ENCODE measurements at regions not wholly inside any gene's neighbourhood (a gene's known extent, or its start where the extent isn't known, plus 50 kb on each side); places are given as distances from the start of the nearest gene placed in this dataset.

GRCh38 chr3:124258057-124258500, 266.2 kb upstream of the ROPN1 start:
- Histone ChIP-seq H3K27ac (no peak overlapping the region), H3K4me2 (no peak overlapping the region), H2AFZ (ENCODE audit: low read depth) (no peak overlapping the region), H3K79me2 (ENCODE audit: insufficient read depth, low read depth) (no peaks in the 10 kb centered on the region), H4K20me1 (ENCODE audit: insufficient read depth) (no peaks in the 10 kb centered on the region), H3K9ac (no peak overlapping the region), H3K4me1 (ENCODE audit: low read depth, poor library complexity, severe bottlenecking) (peaks cover under 1% of the 10 kb centered on the region), H3K27me3 (ENCODE audit: insufficient read depth, low read depth) (no peaks in the 10 kb centered on the region), H3K4me3 (IDR thresholded peaks at IDR 0.05; ENCODE audit: insufficient read depth, low read depth, low read length) (no peak overlapping the region), H3K36me3 (ENCODE audit: insufficient read depth) (no peaks in the 10 kb centered on the region)
- TF ChIP-seq, protein P1, sequence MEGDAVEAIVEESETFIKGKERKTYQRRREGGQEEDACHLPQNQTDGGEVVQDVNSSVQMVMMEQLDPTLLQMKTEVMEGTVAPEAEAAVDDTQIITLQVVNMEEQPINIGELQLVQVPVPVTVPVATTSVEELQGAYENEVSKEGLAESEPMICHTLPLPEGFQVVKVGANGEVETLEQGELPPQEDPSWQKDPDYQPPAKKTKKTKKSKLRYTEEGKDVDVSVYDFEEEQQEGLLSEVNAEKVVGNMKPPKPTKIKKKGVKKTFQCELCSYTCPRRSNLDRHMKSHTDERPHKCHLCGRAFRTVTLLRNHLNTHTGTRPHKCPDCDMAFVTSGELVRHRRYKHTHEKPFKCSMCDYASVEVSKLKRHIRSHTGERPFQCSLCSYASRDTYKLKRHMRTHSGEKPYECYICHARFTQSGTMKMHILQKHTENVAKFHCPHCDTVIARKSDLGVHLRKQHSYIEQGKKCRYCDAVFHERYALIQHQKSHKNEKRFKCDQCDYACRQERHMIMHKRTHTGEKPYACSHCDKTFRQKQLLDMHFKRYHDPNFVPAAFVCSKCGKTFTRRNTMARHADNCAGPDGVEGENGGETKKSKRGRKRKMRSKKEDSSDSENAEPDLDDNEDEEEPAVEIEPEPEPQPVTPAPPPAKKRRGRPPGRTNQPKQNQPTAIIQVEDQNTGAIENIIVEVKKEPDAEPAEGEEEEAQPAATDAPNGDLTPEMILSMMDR (conservative IDR thresholded peaks at IDR 0.05; ENCODE audit: low read depth, low read length), result no peak

DNA sequence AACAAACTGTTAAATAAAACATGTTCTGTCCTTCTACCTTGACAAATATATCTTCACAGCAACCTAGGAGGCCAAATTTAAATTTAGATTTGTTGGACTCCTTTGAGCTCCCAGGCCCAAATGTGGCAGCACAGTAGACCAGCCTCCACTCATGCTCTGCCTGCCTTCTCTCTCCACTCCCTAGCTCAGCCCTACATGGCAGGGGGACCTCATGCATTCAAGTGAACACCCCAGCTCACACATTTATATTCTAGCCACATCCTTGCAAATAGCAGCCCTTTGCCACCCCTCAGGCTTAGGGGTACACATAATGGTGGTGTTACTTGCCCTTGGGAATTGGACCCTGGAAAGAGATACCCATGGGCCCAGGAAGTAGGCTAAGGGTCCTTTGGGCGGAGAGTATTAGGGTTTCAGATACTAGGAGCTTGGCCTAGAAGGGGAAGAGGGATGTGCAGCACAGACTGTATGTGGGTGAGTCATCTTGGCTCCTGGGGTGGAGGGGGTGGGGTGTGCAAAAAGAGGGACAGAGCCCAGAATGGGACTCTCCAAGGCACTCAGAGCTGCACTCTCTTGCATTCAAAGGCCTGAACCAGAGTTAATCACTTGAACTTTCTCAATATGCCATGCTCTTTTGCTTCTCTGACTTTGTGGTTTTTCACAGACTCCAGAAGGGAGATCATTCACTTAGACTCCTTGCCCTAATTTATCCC, 268.4 kb upstream of the ROPN1 start:
- Histone ChIP-seq H3K9ac (no peak overlapping the region), H3K4me1 (ENCODE audit: low read depth, poor library complexity, severe bottlenecking) (peaks cover 5% of the 10 kb centered on the region), H3K79me2 (ENCODE audit: insufficient read depth, low read depth) (no peaks in the 10 kb centered on the region), H3K27me3 (ENCODE audit: insufficient read depth, low read depth) (no peaks in the 10 kb centered on the region), H3K4me2 (no peak overlapping the region), H3K4me3 (IDR thresholded peaks at IDR 0.05; ENCODE audit: insufficient read depth, low read depth, low read length) (no peak overlapping the region), H4K20me1 (ENCODE audit: insufficient read depth) (no peaks in the 10 kb centered on the region), H3K27ac (no peak overlapping the region), H2AFZ (ENCODE audit: low read depth) (no peak overlapping the region), H3K36me3 (ENCODE audit: insufficient read depth) (no peaks in the 10 kb centered on the region)
- TF ChIP-seq, protein P1 (conservative IDR thresholded peaks at IDR 0.05; ENCODE audit: low read depth, low read length), result no peak

GRCh38 chr3:124261306-124261705, 269.4 kb upstream of the ROPN1 start:
- TF ChIP-seq, protein P1 (conservative IDR thresholded peaks at IDR 0.05; ENCODE audit: low read depth, low read length), result no peak
- Histone ChIP-seq H3K4me3 (IDR thresholded peaks at IDR 0.05; ENCODE audit: insufficient read depth, low read depth, low read length) (no peak overlapping the region), H3K36me3 (ENCODE audit: insufficient read depth) (no peaks in the 10 kb centered on the region)

GRCh38 chr3:124263168-124263567, 271.2 kb upstream of the ROPN1 start:
- Histone ChIP-seq H2AFZ (ENCODE audit: low read depth) (no peak overlapping the region), H3K4me2 (no peak overlapping the region)

More at GRCh38 chr3:124261306-124261705, 269.4 kb upstream of the ROPN1 start:
- H4K20me1 ChIP-seq (ENCODE audit: insufficient read depth), result no peaks in the 10 kb centered on the region
- no peak overlapping the region for H3K9ac ChIP-seq
- no peaks in the 10 kb centered on the region for H3K79me2 ChIP-seq (ENCODE audit: insufficient read depth, low read depth)
- H3K27me3 ChIP-seq (ENCODE audit: insufficient read depth, low read depth), result no peaks in the 10 kb centered on the region
- no peak overlapping the region for H3K27ac ChIP-seq
- H3K4me1 ChIP-seq (ENCODE audit: low read depth, poor library complexity, severe bottlenecking), result peaks cover 5% of the 10 kb centered on the region
- H3K4me2 ChIP-seq, result no peak overlapping the region
- H2AFZ ChIP-seq (ENCODE audit: low read depth), result no peak overlapping the region

More at GRCh38 chr3:124263168-124263567, 271.2 kb upstream of the ROPN1 start:
- peaks cover 5% of the 10 kb centered on the region for H3K4me1 ChIP-seq (ENCODE audit: low read depth, poor library complexity, severe bottlenecking)
- H3K79me2 ChIP-seq (ENCODE audit: insufficient read depth, low read depth), result no peaks in the 10 kb centered on the region
- H4K20me1 ChIP-seq (ENCODE audit: insufficient read depth), result no peaks in the 10 kb centered on the region
- no peak overlapping the region for H3K27ac ChIP-seq
- H3K4me3 ChIP-seq (IDR thresholded peaks at IDR 0.05; ENCODE audit: insufficient read depth, low read depth, low read length), result no peak overlapping the region
- TF ChIP-seq, protein P1 (conservative IDR thresholded peaks at IDR 0.05; ENCODE audit: low read depth, low read length), result no peak
- no peaks in the 10 kb centered on the region for H3K36me3 ChIP-seq (ENCODE audit: insufficient read depth)
- no peaks in the 10 kb centered on the region for H3K27me3 ChIP-seq (ENCODE audit: insufficient read depth, low read depth)
- H3K9ac ChIP-seq, result no peak overlapping the region

Measured in KMS-11 (cell line).